HL-60 (cell line): ENCODE measurements at regions not wholly inside any gene's neighbourhood (a gene's known extent, or its start where the extent isn't known, plus 50 kb on each side); places are given as distances from the start of the nearest gene placed in this dataset.

Experiments
- GABPA ChIP-seq: IDR thresholded peaks from 2 replicates; pipeline ENCODE4 v1.6.1; 2012; ENCODE audit warnings: low read depth
- POLR2AphosphoS5 ChIP-seq: IDR thresholded peaks from 2 replicates; pipeline ENCODE4 v1.6.1; 2012; ENCODE audit warnings: low read depth
- TF ChIP-seq, protein P1 (sequence below): IDR thresholded peaks from one replicate; pipeline ENCODE4 v1.5.1; 2011; ENCODE audit warnings: low read length, control low read depth, inconsistent platforms; ENCODE audit not compliant: insufficient read depth
- TF ChIP-seq, protein P2 (sequence below): IDR thresholded peaks from 2 replicates; pipeline ENCODE4 v1.6.1; 2012; ENCODE audit warnings: low read depth; ENCODE audit not compliant: insufficient replicate concordance

DNA sequence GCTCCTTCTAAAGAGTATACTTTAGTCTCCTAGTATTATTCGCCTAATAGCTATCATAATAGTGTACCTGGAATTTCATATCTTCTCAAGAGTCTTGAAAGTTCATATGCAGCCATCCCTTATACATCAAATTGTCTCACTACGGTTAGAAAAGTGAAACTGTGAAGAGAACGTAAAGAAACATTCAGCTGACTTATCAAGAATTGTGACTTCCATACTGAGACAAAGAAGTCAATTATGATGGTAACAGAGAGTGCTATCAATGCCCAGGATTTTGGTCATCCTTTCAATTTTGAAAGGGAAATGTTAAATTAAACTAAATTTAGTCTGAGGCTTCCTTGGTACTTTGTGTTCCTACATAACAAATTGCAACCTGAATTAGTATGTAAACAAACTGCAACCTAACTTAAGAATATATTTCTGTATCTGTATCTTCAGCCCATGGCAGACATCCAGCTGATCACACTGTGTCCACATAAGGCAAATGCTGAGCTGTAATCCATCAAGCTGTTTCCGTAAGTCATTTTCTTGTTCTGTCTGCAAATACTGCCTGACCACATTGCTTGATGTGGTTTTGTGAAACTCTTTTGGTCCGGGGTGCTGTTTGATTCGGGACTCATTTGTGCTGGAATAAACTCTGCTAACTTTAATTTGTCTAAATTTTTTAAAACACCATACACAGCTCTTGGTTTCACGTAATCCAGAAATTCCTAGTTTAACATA is 469.6 kb downstream of the SI start:
- TF ChIP-seq, protein P1, sequence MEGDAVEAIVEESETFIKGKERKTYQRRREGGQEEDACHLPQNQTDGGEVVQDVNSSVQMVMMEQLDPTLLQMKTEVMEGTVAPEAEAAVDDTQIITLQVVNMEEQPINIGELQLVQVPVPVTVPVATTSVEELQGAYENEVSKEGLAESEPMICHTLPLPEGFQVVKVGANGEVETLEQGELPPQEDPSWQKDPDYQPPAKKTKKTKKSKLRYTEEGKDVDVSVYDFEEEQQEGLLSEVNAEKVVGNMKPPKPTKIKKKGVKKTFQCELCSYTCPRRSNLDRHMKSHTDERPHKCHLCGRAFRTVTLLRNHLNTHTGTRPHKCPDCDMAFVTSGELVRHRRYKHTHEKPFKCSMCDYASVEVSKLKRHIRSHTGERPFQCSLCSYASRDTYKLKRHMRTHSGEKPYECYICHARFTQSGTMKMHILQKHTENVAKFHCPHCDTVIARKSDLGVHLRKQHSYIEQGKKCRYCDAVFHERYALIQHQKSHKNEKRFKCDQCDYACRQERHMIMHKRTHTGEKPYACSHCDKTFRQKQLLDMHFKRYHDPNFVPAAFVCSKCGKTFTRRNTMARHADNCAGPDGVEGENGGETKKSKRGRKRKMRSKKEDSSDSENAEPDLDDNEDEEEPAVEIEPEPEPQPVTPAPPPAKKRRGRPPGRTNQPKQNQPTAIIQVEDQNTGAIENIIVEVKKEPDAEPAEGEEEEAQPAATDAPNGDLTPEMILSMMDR = no peak
- TF ChIP-seq, protein P2, sequence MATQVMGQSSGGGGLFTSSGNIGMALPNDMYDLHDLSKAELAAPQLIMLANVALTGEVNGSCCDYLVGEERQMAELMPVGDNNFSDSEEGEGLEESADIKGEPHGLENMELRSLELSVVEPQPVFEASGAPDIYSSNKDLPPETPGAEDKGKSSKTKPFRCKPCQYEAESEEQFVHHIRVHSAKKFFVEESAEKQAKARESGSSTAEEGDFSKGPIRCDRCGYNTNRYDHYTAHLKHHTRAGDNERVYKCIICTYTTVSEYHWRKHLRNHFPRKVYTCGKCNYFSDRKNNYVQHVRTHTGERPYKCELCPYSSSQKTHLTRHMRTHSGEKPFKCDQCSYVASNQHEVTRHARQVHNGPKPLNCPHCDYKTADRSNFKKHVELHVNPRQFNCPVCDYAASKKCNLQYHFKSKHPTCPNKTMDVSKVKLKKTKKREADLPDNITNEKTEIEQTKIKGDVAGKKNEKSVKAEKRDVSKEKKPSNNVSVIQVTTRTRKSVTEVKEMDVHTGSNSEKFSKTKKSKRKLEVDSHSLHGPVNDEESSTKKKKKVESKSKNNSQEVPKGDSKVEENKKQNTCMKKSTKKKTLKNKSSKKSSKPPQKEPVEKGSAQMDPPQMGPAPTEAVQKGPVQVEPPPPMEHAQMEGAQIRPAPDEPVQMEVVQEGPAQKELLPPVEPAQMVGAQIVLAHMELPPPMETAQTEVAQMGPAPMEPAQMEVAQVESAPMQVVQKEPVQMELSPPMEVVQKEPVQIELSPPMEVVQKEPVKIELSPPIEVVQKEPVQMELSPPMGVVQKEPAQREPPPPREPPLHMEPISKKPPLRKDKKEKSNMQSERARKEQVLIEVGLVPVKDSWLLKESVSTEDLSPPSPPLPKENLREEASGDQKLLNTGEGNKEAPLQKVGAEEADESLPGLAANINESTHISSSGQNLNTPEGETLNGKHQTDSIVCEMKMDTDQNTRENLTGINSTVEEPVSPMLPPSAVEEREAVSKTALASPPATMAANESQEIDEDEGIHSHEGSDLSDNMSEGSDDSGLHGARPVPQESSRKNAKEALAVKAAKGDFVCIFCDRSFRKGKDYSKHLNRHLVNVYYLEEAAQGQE = no peak
- no peak for TF ChIP-seq POLR2AphosphoS5
- no peak for TF ChIP-seq GABPA
